Left lobe of liver (tissue), 2 donors: ENCODE measurements at regions not wholly inside any gene's neighbourhood (a gene's known extent, or its start where the extent isn't known, plus 50 kb on each side); places are given as distances from the start of the nearest gene placed in this dataset.

Experiments used
- ATAC-seq: fragments of 200-7000 bp; cut with Tn5 transposase; one replicate; pipeline ENCODE4 v1.9.1; 2020; ENCODE audit warnings: mild to moderate bottlenecking, moderate library complexity
- DNase-seq: peaks from one replicate; pipeline ENCODE4 v3.0.0-alpha.2; 2020; ENCODE audit warnings: low spot score
- donor health status: DM: no; HTN: no; CAD: no; lungs with moderate emphysema.
- donor health status: DM: no; HTN: yes; CAD: no.

DNA sequence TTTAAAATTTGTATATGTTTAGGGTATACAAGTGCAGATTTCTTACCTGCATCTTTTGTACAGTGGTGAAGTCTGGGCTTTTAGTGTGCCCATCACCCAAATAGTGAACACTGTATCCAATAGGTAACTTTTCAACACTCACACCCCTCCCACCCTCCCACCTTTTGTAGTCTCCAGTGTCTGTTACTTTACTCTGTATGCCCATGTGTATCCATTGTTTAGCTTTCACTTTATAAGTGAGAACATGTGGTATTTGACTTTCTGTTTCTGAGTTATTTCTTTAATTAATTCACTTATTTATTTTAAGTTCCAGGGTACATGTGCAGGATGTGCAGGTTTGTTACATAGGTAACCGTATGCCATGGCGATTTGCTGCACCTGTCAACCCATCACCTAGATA, 124.8 kb upstream of the NEO1 start:
- DNase-seq, result no peak
- ATAC-seq, result no peak

DNA sequence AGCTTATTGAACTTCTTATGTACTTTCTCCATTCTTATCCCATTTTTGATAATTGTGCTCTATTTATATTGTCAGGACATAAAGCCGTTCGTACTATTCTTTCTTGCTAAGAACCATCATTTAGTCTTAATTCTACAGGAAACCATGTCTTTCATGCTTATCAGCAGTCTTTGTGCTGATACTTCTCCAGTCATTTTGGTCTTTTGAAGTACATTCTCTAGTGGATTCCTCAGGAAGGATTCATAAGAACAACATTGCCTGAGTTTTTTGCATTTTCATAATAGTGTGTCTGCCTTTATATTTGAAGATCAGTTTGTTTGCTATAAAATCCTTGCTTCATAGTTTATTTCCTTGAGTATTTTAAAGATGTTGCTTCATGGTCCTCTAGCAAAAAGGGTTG, 126.6 kb upstream of the NEO1 start:
- no peak for ATAC-seq

DNA sequence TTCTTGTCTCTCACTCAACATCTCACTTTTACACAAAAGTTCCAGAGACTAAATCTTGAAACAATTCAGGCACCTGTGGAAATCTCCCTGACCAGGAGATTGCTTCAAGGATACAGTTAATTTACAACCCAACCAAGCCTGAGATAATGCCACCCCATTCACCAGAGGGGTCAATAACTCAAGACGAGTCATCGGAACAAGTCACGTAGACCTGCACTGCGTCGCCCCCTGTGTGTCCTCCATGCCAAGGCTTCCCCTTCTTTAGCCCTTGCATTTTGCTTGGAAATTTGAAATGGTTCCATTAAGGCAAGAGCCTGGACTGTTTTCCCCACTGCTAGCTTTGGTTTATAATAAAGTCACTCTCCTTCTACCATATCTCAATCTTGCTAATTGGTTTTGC, 129.0 kb upstream of the NEO1 start:
- ATAC-seq, result no peak
- no peak for DNase-seq

More for the DNA sequence above, 126.6 kb upstream of the NEO1 start:
- DNase-seq, result no peak

DNA sequence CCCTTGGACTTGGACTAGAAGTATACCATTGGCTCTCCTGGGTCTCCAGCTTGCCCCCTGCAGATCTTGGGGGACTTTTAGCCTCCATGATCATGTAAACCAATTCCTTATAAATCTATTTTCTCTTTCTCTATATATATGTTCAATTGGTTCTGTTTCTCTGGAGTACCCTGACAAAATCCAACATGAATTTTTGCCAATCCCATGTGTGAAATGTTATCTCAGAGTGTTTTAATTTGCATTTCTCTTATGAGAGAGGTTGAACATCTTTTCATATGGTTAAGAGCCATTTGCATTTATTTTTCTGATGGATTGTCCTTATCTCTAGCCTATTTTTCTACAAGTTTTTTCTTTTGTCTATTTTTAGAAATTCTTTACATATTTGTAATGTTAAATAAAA, 131.7 kb upstream of the NEO1 start:
- ATAC-seq, result no peak
- no peak for DNase-seq

DNA sequence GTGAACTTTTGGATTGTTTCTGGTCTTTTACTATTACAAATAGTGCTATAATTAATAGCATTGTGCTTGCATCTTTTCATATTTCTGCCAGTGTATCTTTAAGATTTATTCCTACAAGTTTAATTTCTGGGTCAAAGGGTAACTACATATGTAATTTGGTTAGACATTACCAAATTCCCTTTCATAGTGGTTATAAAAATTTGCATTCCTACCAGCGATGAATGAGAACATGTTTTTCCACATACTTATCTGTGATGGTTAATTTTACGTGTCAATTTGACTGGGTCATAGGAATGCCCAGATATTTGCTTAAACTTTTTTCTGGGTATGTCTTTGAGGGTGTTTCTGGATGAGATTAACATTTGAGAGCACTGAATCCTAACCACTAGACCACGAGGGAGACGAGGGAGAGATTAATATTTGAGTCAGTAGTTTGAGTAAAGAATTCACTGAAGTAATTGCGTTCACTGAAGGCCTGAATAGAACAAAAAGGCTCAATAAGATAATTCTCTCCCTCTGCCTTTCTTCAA, 132.3 kb upstream of the NEO1 start:
- ATAC-seq (no peak), DNase-seq (no peak)

DNA sequence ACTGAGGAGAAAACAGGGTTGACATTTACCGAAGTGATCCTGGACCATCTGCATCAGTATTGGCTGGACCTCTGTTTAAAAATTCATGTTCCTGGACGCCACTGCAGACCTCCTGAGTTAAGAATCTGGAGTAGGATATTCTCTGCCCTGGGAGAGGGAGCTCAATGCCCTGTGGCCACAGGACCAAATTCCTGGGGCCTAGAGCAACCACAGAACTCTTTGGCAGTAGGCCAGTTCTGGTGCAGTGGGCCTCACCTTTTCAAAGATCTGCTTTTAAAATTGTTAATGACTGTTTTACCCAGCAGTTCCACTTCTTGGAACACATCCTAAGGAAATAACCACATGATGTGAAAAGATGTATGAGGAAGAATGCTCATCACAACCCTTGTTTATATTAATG, 133.3 kb upstream of the ADPGK start:
- no peak for DNase-seq

DNA sequence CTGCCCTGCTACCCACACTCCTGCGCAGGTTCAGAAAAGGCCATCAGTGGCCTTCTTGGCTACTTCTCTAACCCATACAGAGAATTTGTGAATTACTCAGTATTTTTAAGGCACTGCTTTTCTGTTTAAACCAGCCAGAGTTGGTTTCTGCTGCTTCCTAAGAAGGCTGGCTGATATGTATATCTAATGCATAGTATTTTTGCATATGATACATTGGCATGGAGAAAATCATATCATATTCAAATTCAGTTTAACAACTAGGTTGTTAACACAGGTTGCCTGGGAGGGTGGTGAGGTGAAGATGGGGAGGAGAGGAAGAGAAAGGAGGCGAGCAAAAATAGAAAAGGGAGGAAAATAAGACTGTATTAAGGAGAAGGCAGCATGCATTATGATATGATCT, 132.8 kb upstream of the ADPGK start:
- DNase-seq (no peak), ATAC-seq (no peak)

More for the DNA sequence above, 133.3 kb upstream of the ADPGK start:
- no peak for ATAC-seq

DNA sequence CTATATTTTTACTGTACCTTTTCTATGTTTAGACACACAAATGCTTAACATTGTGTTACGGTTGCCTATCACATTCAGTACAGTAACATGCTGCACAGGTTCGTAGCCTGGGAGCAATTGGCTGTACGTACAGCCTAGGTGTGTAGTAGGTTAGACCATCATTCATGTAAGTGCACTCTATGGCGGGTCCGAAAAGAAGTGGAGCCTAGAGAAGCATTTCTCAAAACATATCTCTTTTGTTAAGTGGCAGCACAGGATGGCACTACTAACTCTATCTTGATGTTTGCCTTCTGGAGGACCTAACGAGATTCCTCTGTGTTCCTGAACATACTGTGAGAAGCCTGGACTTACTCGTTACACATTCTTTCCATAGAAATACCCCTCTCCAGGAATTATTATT, 132.3 kb upstream of the ADPGK start:
- no peak for ATAC-seq

DNA sequence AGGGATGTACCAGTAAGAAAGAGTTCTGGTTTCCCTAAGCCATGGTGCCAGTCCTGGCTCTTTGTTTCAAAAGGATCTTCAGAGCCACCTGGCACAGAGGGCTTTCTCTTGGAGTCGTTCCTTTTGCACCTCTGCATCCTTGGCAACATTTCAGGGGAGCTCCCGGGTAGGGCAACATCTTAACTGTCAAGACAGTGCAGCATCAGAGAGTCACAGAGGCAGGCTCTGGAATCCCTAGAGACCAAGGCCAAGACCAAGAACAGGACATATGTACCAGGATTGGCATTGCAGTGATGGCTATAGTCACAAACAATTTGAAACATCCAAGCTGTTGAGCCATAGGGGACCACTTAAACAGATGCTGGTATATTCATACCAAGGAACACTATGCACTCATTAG, 129.4 kb upstream of the ADPGK start:
- DNase-seq (no peak), ATAC-seq (no peak)

More for the DNA sequence above, 132.3 kb upstream of the ADPGK start:
- no peak for DNase-seq

DNA sequence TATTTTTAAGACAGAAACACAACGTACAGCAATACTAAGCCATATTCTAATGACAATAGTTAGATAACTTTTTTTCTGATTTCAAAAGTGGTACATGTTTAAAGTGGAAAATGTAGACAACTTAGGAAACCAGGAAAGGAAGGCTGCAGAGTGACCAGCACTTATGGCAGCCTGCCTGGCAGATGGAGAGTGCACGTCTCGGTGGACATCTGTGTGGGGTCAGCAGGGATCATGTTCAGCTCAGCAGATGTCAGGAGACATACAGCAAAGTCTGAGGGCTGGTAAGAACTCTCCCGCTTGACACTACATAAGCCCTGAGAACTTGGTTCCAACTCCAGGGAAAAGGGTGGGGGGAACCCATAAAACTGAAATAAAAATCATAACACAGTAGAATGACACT, 128.6 kb upstream of the ADPGK start:
- DNase-seq (no peak), ATAC-seq (no peak)

DNA sequence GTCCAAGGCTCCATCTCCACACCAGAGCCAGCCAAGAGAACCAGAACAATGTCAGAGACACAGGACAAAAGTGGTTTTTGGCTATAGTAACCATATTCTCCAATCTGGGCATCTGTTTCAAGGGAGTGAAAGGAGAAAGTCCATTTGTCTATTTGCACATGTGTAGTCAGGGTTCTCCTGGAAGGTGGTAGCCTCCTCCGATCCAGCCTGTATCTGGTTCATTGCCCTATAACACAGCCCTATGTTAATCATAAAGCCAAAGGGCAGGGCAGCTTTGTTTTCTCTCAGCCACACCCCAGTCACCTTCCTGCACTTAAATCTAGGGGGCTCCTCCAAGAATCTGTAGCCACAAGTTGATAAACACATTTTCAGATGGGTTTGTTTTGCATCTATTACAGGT, 128.1 kb upstream of the ADPGK start:
- DNase-seq, result no peak
- no peak for ATAC-seq

DNA sequence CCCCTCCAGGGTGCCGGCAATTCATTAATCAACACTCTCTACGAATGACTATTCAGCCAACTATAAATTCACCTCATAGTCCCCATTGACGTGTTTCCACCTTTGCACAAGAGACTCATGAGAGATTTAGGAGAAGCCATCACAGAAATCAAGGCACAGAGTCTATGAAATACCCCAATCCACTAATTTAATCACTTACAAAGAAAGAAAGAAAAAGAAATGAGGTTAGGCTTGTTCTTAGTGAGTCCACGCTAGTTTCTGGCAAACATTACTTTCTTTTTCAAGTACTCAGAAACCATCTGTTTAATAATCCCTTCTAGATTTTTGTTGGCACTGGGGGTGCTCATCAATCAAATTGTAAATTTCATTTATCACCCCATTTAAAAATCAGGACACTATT, 125.2 kb upstream of the ADPGK start:
- ATAC-seq (no peak), DNase-seq (no peak)

DNA sequence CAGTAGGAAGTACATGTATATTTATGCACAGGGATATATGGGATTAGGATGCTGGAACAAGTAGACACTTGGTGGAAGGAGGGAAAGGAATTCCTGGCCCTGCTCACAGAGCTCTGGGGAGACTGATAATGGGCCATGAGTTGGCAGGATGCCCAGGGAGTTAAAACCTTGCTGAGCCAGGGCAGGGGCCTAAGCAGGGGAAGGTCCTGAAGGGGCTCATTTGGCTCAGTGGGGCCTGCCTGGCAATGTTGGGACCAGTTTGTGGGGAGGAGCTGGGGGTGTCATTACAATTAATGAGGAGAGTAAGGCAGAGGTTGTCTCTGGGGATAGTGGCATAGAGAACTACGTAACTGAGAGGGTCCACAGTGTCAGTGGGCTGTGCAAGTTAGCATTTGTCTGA, 124.2 kb upstream of the ADPGK start:
- DNase-seq (no peak), ATAC-seq (no peak)

DNA sequence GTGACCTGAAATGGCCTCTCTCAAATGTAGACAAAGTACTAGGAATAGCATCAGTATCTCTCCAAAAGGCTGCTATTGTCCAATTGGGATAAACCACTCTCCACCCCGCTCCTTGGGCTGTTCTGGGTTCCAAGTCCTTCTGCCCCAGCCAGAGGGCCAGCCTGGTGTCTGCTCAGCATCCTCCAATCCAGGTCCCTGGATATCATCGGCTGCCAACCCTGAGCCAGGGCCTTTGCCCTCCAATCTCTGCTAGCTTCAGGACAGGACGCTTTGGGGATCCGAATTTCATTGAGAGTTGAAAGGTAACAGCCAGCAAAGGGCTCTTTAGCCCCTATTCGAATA, 119.3 kb upstream of the ADPGK start:
- ATAC-seq (no peak), DNase-seq (no peak)

DNA sequence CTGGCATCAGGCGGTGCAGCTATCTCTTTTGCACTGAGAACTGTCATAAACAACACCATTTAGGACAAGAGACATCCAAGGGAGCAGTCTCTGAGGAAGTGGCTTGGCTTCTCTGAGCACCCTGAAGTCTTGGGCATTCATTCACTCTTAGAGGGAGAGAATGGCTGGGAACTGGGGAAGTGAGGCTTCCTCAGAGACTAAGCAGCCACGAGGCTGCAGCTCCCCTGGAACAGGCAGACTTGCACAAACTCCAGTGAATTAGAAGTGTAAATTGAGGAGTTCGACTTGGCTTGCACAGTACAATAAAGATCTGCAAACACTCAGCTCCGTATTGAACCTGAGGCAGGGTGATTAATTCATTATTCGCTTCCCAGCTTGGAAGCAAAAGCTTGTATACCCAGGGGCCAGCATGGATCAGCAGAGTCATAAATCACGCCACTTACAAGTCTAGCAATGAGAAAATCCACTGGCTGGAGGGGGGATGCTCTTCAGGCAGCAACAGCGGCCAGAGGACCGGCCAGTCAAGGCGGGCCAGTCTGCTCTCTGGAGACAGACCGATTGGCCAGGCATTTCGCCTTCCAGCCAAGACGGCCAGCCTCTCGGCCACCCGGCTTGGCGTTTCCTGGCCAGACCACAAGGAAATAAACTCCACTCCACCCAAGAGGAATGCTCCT, 118.8 kb upstream of the ADPGK start:
- ATAC-seq (peak; percentile 32), DNase-seq (no peak)

DNA sequence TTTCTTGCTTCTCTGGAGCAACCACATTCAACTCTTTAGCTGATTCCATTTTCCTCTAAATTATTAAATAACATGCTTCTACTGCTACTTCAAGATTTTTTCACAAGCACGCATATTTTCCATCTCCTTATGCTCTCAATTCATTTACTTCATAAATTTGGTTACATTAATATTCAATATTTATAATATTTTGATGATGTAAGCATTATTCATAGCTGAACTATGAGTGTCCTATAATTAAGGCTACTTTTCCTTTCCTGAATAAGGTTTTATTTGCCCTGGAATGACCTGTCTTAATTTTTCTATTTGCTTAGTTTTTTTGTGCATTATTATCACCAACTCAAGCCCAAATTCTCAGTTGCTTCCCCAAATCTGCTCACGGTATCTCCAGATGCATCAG, 109.4 kb upstream of the ADPGK start:
- ATAC-seq, result no peak
- DNase-seq, result no peak

DNA sequence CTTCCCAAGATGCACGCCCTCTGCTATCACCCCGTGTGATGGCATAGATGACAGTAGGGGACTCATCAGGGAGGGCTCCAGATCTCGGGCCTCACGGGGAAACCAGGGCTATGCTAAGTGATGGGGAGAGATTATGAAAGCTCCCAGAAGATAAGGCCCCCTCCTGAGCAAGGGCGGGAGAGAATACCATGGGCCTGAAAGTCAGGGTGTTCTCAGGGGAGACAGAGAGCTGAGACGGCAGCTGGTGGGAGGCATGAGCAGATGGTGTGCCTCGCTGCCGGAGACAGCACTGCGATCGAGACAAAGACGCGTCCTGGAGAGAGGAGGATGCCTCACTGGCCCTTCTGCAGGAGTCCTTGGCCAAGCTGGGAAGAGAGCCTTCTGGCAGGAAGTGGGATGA, 106.5 kb upstream of the ADPGK start:
- DNase-seq (no peak), ATAC-seq (no peak)

DNA sequence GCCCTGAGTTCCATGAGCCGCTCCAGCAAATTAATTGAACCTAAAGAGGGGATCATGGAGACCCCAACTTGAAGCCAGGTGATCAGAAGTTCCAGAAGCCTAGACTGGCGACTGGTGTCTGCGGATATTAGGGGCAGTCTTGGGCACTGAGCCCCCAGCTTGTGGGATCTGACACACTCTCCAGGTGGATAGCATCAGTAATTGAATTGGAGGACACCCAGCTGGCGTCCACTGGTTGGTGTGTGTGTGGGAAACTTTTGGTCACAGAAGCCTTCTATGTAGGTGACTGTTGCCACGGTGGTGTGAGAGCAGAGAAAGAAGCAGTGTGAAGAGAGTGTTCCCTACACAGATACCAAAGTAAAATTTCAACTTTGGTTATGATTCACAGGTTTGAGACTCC, 106.0 kb upstream of the ADPGK start:
- no peak for DNase-seq
- no peak for ATAC-seq

DNA sequence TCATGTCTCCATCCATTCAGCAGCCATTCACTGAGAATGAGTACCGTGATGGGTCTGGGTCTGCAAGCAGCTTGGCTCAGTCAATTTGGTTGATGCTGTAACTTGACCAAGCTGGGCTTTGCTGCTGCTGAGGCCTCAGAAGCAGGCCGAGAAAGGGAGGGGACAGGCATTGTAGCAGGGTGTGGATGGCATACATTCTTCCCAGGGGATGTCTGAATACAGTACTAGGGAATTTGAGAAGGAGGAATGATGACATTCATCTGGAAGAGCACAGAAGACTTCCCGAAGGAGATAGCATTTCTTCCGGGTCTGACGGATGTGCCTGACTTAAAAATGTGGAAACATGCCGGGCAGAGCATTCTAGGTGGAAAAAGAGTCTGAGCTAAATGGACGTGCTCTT, 105.3 kb upstream of the ADPGK start:
- ATAC-seq, result no peak
- DNase-seq, result no peak

DNA sequence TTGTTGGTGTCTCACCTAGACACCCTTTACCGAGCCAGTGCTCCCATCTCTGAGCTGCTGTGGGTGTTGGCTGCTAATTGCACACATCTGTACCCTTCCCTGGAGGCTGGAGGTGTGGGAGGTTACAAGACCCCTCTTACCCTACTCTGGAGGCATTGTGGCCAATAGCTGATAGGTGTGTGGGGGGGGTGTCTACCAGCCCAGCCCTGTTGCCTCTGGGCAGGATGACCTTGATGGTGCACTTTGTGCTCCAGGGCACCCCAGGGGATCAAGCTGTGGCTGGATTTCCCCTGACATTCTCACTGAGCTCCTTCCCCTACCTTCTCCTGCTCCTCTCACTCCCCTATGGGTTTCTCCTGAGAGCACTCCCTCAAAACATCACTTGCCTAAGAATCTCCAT, 104.7 kb upstream of the ADPGK start:
- DNase-seq (no peak), ATAC-seq (no peak)

DNA sequence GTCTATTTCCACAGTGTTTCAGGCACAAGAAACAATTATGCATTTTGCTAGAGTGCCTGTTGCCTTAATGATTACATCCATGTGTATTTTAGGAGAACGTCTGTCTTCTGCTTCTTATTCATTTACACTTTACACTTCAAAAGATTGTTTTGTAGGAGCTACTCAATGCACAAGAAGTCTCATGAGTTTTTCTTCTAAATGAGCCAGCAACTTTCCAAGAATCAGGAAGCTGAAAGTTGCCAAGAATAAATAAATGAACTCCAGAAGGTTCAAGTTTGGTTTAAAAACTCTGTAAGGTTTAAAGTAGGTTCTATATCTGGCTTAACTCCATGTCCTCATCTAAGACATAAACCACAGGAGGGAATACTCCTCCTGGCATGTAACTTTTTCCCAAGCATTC, 103.8 kb upstream of the ADPGK start:
- ATAC-seq, result no peak
- no peak for DNase-seq

DNA sequence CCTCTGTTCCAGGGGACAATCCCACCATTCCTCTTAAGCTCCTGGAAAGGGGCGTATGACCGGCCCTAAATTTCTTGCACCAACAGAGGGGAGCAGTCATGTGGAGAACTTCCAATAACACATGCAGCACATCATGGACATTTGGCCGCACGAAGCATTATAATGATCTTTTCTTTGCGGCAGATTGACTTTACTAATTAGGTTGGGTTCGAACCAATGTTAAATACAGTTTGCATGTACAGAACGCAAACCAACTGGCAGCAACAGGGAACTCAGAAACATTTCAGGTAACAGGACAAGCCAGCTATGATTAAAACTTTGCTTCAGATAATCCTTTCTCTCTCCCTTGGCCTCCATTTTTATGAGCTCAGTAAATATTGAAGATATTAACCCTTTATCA, 100.8 kb upstream of the ADPGK start:
- DNase-seq (no peak), ATAC-seq (no peak)

DNA sequence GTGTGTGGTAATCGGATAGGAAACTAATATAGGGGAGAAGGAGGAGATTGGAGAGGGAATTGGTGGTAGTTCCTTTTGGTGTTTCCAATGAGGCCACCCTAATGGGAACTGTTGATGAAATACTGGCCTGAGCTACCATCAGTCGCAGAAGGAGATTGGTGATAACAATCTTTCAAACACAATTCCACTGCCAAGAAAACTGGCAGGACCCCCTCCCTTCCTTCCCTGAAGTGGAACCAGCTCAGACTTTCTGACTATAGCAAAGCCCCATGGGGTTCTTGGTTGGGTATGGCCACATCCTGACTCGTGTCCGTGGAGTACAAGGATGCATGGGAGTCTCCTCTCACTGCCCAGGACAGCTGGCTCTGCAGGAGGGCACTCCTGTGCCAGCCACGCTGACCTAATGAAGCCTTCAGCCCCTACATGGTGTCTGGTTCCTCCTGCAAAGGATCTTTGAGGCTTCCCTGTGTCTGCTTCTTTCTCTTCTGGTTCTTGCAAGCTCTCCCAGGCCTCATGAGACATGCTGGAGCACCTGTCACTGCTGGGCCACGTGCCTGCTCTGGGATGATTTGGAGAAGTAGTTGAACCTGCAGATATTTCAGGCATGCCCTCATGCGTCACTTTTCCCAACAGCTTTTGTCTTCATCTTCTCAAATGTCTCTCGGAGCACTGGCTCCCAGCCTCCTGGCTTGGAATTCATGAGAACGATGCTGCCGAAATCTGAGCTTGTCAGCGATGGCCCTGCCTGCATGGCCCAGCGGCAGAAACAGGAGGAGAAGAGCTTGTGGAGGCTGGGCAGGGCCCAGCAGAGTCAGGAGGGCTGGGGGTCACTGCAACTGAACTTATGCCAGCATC, 90.0 kb upstream of the ADPGK start:
- no peak for ATAC-seq
- no peak for DNase-seq
